ENCODE measurements at regions not wholly inside any gene's neighbourhood (a gene's known extent, or its start where the extent isn't known, plus 50 kb on each side); places are given as distances from the start of the nearest gene placed in this dataset.

DNA sequence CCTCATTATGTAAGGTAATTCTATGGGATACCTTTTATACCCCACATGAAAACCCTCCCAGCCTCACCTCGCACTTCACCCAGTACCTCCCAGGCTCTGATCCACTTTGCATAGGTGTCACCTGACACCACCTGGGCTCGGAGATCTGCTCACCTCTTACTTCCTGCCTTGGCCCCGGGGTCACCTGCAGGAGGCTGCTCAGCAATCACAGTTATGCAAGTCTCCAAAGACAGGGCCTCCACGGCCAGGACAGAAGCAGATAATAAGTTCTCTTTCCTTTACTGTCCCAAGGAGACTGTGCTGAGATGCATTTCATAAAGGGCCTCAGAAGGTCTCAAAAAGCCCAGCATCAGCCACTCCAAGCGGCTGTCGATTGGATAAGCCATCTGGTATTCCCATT, 112.4 kb upstream of the PPP2R2D start:
- peaks cover 0 to 5% (median 0%) of the 10 kb centered on the region in 7 donors for H3K9me3 Mint-ChIP-seq
- H3K27me3 Mint-ChIP-seq (ENCODE audit: low read depth in 3 of 3): peaks cover 4 to 12% (median 8%) of the 10 kb centered on the region in 3 donors
- 72% methylated on average over 5 of the region's 6 CpGs for WGBS (ENCODE audit: insufficient coverage)
- no peak for DNase-seq
- H3K9me3 ChIP-seq (replicated peaks in 1 of 2; ENCODE audit: control insufficient read depth in 1 of 2, insufficient read depth in 1 of 2, low read length in 2 of 2): peaks cover 0 to 8% of the 10 kb centered on the region in 2 donors
- no peaks in the 10 kb centered on the region for H3K79me2 ChIP-seq (ENCODE audit: insufficient read depth, low read length)
- TF ChIP-seq, protein P1, sequence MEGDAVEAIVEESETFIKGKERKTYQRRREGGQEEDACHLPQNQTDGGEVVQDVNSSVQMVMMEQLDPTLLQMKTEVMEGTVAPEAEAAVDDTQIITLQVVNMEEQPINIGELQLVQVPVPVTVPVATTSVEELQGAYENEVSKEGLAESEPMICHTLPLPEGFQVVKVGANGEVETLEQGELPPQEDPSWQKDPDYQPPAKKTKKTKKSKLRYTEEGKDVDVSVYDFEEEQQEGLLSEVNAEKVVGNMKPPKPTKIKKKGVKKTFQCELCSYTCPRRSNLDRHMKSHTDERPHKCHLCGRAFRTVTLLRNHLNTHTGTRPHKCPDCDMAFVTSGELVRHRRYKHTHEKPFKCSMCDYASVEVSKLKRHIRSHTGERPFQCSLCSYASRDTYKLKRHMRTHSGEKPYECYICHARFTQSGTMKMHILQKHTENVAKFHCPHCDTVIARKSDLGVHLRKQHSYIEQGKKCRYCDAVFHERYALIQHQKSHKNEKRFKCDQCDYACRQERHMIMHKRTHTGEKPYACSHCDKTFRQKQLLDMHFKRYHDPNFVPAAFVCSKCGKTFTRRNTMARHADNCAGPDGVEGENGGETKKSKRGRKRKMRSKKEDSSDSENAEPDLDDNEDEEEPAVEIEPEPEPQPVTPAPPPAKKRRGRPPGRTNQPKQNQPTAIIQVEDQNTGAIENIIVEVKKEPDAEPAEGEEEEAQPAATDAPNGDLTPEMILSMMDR (IDR thresholded peaks at IDR 0.05): no peak
- H3K4me1 Mint-ChIP-seq: no peaks in the 10 kb centered on the region
- no peak overlapping the region for H3K4me2 ChIP-seq (replicated peaks; ENCODE audit: extremely low read depth, low read length, poor library complexity, severe bottlenecking)
- H4K20me1 ChIP-seq (ENCODE audit: insufficient read depth, low read length): no peaks in the 10 kb centered on the region
- no peaks in the 10 kb centered on the region for H3K36me3 Mint-ChIP-seq
- H3K9ac ChIP-seq (ENCODE audit: insufficient read depth, low read length, poor library complexity, severe bottlenecking): no peak overlapping the region
- H3K36me3 ChIP-seq (replicated peaks in 1 of 2; ENCODE audit: control insufficient read depth in 1 of 2, insufficient read depth in 2 of 2, low read length in 2 of 2): no peaks in the 10 kb centered on the region
- H3K4me3 Mint-ChIP-seq: no peak overlapping the region
- no peak overlapping the region for H2AFZ ChIP-seq (ENCODE audit: insufficient read depth, low read depth, low read length, poor library complexity, severe bottlenecking)
- H3K4me1 ChIP-seq (ENCODE audit: control insufficient read depth in 1 of 2, insufficient read depth in 2 of 2, low read length in 2 of 2): no peaks in the 10 kb centered on the region
- no peaks in the 10 kb centered on the region for H3K27me3 ChIP-seq (ENCODE audit: control insufficient read depth in 2 of 2, insufficient read depth in 2 of 2, low read length in 2 of 2)
- no peak overlapping the region for H3K4me3 ChIP-seq (replicated peaks in 1 of 3; ENCODE audit: low read depth in 2 of 3, low read length in 3 of 3)
- no peak overlapping the region for H3K27ac Mint-ChIP-seq
- H3K27ac ChIP-seq (ENCODE audit: low read depth in 1 of 2, low read length in 2 of 2): no peak overlapping the region
- intact Hi-C loops (cut with micrococcal nuclease): loop anchor here (5.0 to 10.0 kb wide), 2 partner anchors 1594 to 1601 kb away; no protein-coding TSS in a partner anchor

DNA sequence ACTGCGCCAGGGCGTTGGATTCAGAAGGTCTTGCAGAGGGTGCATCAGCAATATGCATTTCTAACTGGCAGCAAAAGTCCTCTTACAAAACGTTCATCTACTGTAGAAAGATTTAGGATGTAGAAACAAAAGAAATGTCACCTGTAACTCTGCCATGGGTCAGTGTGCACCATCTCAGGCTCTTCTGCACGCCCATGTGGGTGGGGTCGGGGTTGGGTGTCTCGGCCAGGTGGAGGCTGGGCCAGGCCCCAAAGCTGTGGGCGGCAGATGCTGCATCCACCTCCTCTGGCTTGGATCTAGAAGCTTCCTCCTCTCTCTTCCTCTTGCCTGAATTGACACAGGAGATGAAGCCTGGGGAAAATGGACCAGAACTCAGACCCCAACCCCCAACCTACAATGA, 111.3 kb upstream of the PPP2R2D start:
- 100% methylated on average over 3 of the region's 7 CpGs for WGBS (ENCODE audit: insufficient coverage)

More for the DNA sequence above, 111.3 kb upstream of the PPP2R2D start:
- Mint-ChIP-seq H3K27ac (no peak overlapping the region), H3K36me3 (no peaks in the 10 kb centered on the region), H3K4me1 (no peaks in the 10 kb centered on the region), H3K9me3 (peaks cover 0 to 4% (median 0%) of the 10 kb centered on the region in 7 donors), H3K27me3 (ENCODE audit: low read depth in 3 of 3) (peaks cover 1 to 8% (median 8%) of the 10 kb centered on the region in 3 donors), H3K4me3 (no peak overlapping the region)
- Histone ChIP-seq H2AFZ (ENCODE audit: insufficient read depth, low read depth, low read length, poor library complexity, severe bottlenecking) (no peak overlapping the region), H3K4me1 (ENCODE audit: control insufficient read depth in 1 of 2, insufficient read depth in 2 of 2, low read length in 2 of 2) (no peaks in the 10 kb centered on the region), H3K79me2 (ENCODE audit: insufficient read depth, low read length) (no peaks in the 10 kb centered on the region), H3K9ac (ENCODE audit: insufficient read depth, low read length, poor library complexity, severe bottlenecking) (no peak overlapping the region), H3K27me3 (ENCODE audit: control insufficient read depth in 2 of 2, insufficient read depth in 2 of 2, low read length in 2 of 2) (no peaks in the 10 kb centered on the region), H3K9me3 (replicated peaks in 1 of 2; ENCODE audit: control insufficient read depth in 1 of 2, insufficient read depth in 1 of 2, low read length in 2 of 2) (peaks cover 0 to 3% of the 10 kb centered on the region in 2 donors), H3K27ac (ENCODE audit: low read depth in 1 of 2, low read length in 2 of 2) (no peak overlapping the region), H3K4me3 (replicated peaks in 1 of 3; ENCODE audit: low read depth in 2 of 3, low read length in 3 of 3) (no peak overlapping the region), H3K36me3 (replicated peaks in 1 of 2; ENCODE audit: control insufficient read depth in 1 of 2, insufficient read depth in 2 of 2, low read length in 2 of 2) (no peaks in the 10 kb centered on the region), H4K20me1 (ENCODE audit: insufficient read depth, low read length) (no peaks in the 10 kb centered on the region), H3K4me2 (replicated peaks; ENCODE audit: extremely low read depth, low read length, poor library complexity, severe bottlenecking) (no peak overlapping the region)
- intact Hi-C loops (cut with micrococcal nuclease): loop anchor here (5.0 to 10.0 kb wide), 2 partner anchors 1595 to 1602 kb away; no protein-coding TSS in a partner anchor
- no peak for DNase-seq
- TF ChIP-seq, protein P1 (IDR thresholded peaks at IDR 0.05): no peak

Data from CD14-positive monocyte (primary cell).